ENCODE measurements at regions not wholly inside any gene's neighbourhood (a gene's known extent, or its start where the extent isn't known, plus 50 kb on each side); places are given as distances from the start of the nearest gene placed in this dataset.
"Not testable (repeated sequence)": the region's sequence is repeated elsewhere in the genome, so short reads cannot be mapped to it uniquely, and the experiment has no call there.

DNA sequence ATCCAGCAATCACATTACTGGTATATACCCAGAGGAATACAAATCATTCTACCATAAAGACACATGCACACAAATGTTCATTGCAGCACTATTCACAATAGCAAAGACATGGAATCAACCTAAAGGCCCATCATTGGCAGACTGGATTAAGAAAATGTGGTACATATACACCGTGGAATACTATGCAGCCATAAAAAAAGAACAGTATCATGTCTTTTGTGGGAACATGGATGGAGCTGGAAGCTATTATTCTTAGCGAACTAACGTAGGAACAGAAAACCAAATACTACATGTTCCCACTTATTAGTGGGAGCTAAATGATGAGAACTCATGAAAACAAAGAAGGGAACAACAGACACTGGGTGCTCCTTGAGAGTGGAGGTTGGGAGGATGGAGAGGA is 60.9 kb downstream of the PGRMC1 start:
- DNase-seq (ENCODE audit: low read depth), result not testable (repeated sequence)

DNA sequence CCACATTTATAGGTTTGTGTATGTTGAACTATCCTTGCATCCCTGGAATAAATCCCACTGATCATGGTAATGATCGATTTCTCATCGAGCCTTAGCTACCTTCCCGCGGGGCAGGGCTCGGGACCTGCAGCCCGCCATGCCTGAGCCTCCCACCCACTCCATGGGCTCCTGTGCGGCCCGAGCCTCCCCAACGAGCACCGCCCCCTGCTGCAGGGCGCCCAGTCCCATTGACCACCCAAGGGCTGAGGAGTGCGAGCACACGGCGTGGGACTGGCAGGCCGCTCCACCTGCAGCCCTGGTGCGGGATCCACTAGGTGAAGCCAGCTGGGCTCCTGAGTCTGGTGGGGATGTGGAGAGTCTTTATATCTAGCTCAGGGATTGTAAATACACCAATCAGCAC is 63.7 kb downstream of the PGRMC1 start:
- not testable (repeated sequence) for DNase-seq (ENCODE audit: low read depth)

DNA sequence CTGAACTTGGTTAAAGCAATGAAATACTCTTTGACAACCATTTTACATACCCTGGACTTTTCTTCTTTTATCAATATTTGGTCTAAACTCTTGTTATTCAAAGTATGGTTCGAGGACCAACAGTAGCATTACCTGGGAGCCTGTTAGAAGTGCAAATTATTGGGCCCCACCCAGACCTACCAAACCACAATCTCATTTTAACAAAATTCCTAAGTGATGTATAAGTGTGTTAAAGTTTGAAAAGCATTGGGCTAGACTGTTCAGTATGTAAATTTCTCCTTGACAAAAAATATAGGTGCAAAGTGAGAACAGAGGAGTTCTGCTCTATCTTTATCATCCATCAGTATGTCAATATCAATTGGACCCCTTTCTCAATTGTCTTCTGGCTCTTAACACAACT is 67.1 kb downstream of the PGRMC1 start:
- DNase-seq (ENCODE audit: low read depth), result no peak

DNA sequence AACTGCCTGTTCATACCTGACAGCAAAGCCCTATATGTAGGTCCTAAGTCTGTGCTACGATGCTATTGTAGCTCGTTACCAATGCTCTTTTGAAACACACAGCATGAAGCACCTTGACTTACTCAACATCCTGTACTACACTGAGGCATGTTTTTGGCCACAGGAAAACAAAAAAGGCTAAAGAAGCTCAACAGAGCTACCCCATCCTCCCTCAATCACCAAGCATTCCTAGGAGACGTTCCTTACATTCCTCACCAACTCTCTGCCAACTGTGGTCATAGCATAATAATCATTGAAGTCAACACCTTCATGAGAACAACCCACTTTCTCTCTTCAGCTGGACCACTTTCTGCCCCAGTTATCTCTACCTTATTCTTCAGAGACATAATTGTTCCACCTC is 73.7 kb upstream of the SLC25A43 start:
- DNase-seq (ENCODE audit: low read depth), result peak; percentile 32

DNA sequence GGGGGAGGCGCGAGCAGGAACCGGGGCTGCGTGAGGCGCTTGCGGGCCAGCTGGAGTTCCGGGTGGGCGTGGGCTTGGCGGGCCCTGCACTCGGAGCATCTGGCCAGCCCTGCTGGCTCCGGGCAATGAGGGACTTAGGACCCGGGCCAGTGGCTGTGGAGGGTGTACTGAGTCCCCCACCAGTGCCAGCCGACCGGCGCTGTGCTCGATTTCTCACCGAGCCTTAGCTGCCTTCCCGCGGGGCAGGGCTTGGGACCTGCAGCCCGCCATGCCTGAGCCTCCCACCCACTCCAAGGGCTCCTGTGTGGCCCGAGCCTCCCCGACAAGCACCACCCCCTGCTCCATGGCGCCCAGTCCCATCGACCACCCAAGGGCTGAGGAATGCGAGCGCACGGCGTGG is 67.3 kb upstream of the SLC25A43 start:
- not testable (repeated sequence) for DNase-seq (ENCODE audit: low read depth)

DNA sequence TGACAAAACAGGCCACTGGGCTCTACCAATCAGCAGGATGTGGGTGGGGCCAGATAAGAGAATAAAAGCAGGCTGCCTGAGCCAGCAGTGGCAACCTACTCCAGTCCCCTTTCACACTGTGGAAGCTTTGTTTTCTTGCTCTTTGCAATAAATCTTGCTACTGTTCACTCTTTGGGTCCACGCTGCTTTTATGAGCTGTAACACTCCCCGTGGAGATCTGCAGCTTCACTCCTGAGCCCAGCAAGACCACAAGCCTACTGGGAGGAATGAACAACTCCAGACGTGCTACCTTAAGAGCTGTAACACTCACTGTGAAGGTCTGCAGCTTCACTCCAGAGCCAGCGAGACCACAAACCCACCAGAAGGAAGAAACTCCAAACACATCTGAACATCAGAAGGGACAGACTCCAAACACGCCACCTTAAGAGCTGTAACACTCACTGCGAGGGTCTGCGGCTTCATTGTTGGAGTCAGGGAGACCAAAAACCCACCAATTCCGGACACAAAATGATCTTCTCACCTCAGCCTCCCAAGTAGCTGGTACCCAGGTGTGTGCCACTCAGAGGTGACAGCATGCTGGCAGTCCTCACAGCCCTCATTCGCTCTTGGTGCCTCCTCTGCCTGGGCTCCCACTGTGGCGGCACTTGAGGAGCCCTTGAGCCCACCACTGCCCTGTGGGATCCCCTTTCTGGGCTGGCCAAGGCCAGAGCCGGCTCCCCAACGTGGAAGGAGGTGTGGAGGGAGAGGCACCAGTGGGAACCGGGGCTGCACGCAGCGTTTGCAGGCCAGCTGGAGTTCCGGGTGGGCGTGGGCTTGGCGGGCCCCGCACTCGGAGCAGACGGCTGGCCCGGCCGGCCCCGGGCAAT is 66.0 kb upstream of the SLC25A43 start:
- DNase-seq (ENCODE audit: low read depth), result not testable (repeated sequence)

DNA sequence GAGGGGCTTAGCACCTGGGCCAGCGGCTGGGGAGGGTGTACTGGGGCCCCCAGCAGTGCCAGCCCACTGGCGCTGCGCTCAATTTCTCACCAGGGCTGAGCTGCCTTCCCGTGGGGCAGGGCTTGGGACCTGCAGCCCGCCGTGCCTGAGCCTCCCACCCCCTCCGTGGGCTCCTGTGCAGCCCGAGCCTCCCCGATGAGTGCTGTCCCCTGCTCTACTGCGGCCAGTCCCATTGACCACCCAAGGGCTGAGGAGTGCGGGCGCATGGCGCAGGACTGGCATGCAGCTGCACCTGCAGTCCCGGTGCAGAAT is 65.5 kb upstream of the SLC25A43 start:
- DNase-seq (ENCODE audit: low read depth), result not testable (repeated sequence)

DNA sequence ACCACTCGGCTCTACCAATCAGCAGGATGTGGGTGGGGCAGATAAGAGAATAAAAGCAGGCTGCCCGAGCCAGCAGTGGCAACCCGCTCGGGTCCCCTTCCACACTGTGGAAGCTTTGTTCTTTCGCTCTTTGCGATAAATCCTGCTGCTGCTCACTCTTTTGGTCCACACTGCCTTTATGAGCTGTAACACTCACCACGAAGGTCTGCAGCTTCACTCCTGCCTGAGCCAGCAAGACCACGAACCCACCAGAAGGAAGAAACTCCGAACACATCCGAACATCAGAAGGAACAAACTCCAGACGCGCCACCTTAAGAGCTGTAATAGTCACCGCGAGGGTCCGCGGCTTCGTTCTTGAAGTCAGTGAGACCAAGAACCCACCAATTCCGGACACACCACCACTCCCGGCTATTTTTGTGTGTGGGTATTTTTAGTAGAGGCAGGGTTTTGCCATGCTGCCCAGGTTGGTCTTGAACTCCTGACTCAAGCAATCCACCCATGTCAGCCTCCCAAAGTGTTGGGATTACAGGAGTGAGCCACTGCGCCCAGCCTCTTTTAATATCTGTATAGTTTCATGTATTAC is 64.6 kb upstream of the SLC25A43 start:
- not testable (repeated sequence) for DNase-seq (ENCODE audit: low read depth)

DNA sequence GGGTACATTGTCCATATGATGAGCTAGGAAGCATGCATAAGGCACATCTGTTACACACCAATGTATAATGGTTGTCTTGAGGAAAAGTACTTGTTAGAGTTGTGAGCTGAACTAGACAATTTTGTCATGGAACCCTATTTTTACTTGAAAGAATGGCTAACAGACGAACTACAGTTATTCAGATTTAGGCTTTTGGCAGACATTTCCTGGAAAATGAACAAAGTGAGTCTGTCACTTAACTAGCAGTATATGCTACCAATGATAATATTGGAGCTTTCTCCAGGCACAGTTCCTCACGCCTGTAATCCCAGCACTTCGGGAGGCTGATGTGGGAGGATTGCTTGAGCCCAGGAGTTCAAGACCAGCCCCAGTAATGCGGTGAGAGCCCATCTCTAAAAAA is 61.9 kb upstream of the SLC25A43 start:
- DNase-seq (ENCODE audit: low read depth), result no peak

DNA sequence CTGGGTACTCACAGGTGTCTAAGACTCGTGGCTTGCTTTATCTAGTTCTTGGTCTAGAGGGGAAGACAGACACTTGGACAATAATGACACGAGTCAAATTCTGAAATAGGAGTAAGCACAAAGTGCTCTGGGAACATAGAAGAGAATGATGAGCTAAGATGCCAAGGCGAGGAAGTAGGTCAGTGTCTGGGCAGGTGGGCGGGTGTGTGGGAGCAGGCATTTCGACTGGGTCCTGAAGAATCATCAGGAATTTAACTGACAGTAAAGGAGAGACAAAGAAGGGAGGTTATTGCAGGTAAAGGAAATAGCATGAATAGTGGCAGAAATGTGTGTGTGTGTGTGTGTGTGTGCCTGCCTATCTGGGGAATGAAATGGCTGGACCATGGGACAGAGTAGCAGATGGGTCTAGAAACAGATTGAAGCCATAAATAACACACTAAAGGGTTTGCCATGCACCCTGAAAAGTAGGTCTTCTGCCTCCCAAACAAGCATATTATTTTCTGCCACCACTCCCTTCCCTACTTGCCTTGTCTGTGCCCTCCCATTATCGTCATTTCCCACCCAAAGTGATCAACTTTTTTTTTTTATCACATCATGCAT is 58.4 kb upstream of the SLC25A43 start:
- DNase-seq (ENCODE audit: low read depth), result no peak

DNA sequence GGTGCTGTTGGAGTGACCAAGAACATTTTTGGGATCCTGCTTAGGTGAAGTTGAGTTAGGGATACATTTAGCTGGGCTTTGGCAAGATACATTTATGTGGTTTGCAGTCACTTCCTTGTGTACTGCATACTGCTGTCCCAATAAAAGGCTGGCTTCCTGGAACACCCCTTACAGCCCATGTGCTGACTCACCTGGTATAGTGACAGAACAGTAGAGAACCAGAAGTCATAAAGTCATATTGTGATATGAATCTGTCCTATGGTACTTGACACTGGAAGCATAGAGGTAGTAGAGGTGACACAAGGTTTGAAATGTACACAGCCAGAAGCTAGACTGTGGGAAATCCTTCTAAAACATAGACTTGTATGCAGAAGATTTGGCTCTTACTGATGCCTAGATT is 55.3 kb upstream of the SLC25A43 start:
- no peak for DNase-seq (ENCODE audit: low read depth)
